ENCODE measurements at regions not wholly inside any gene's neighbourhood (a gene's known extent, or its start where the extent isn't known, plus 50 kb on each side); places are given as distances from the start of the nearest gene placed in this dataset.

GRCh38 chrX:151476604-151477303, 79.7 kb downstream of the VMA21 start:
- Mint-ChIP-seq H3K4me3 (no peak overlapping the region), H3K27ac (no peak overlapping the region), H3K36me3 (ENCODE audit: low read depth) (no peaks in the 10 kb centered on the region), H3K4me1 (no peaks in the 10 kb centered on the region), H3K9me3 (peaks cover 52% of the 10 kb centered on the region), H3K27me3 (ENCODE audit: low read depth, poor library complexity) (no peaks in the 10 kb centered on the region)
- no peak for DNase-seq
- no peak for TF ChIP-seq CTCF (IDR thresholded peaks at IDR 0.05)

- Mint-ChIP-seq H3K27ac (no peak overlapping the region), H3K9me3 (peaks cover 48% of the 10 kb centered on the region), H3K4me3 (no peak overlapping the region), H3K4me1 (no peaks in the 10 kb centered on the region), H3K36me3 (ENCODE audit: low read depth) (no peaks in the 10 kb centered on the region), H3K27me3 (ENCODE audit: low read depth, poor library complexity) (no peaks in the 10 kb centered on the region)
- DNase-seq = no peak
- TF ChIP-seq CTCF (IDR thresholded peaks at IDR 0.05) = no peak
Observed at GRCh38 chrX:151478058-151478457, 81.1 kb downstream of the VMA21 start.

GRCh38 chrX:151488677-151489076, 74.8 kb upstream of the PASD1 start:
- TF ChIP-seq CTCF (IDR thresholded peaks at IDR 0.05) = no peak
- peaks cover 4% of the 10 kb centered on the region for H3K27me3 Mint-ChIP-seq (ENCODE audit: low read depth, poor library complexity)
- H3K36me3 Mint-ChIP-seq (ENCODE audit: low read depth) = no peaks in the 10 kb centered on the region
- no peak overlapping the region for H3K27ac Mint-ChIP-seq
- H3K9me3 Mint-ChIP-seq = peaks cover 24% of the 10 kb centered on the region
- DNase-seq = no peak
- no peak overlapping the region for H3K4me3 Mint-ChIP-seq
- H3K4me1 Mint-ChIP-seq = no peaks in the 10 kb centered on the region

- Mint-ChIP-seq H3K27me3 (ENCODE audit: low read depth, poor library complexity) (peaks cover 11% of the 10 kb centered on the region), H3K9me3 (peaks cover 44% of the 10 kb centered on the region), H3K4me1 (peaks cover 22% of the 10 kb centered on the region), H3K27ac (no peak overlapping the region), H3K36me3 (ENCODE audit: low read depth) (no peaks in the 10 kb centered on the region), H3K4me3 (no peak overlapping the region)
- TF ChIP-seq CTCF (IDR thresholded peaks at IDR 0.05) = peak; percentile 49
- peak; percentile 34 for DNase-seq
Observed at GRCh38 chrX:151505796-151506195, 57.7 kb upstream of the PASD1 start.

- H3K27ac Mint-ChIP-seq = no peak overlapping the region
- peaks cover 42% of the 10 kb centered on the region for H3K9me3 Mint-ChIP-seq
Observed at GRCh38 chrX:151510203-151510602, 53.3 kb upstream of the PASD1 start.

More at GRCh38 chrX:151510203-151510602, 53.3 kb upstream of the PASD1 start:
- Mint-ChIP-seq H3K27me3 (ENCODE audit: low read depth, poor library complexity) (peaks cover 3% of the 10 kb centered on the region), H3K4me3 (no peak overlapping the region), H3K36me3 (ENCODE audit: low read depth) (no peaks in the 10 kb centered on the region), H3K4me1 (peaks cover 22% of the 10 kb centered on the region)
- no peak for DNase-seq
- no peak for TF ChIP-seq CTCF (IDR thresholded peaks at IDR 0.05)
